ENCODE measurements at regions not wholly inside any gene's neighbourhood (a gene's known extent, or its start where the extent isn't known, plus 50 kb on each side); places are given as distances from the start of the nearest gene placed in this dataset.

GRCh38 chr18:68085251-68085650 lies 568.7 kb upstream of the DSEL start:
- H3K36me3 ChIP-seq (ENCODE audit: control insufficient read depth, insufficient read depth, low read length) = no peaks in the 10 kb centered on the region
- no peak for DNase-seq (ENCODE audit: extremely low read depth, insufficient read length)
- H3K27me3 ChIP-seq (replicated peaks; ENCODE audit: control insufficient read depth, insufficient read depth, low read length) = no peaks in the 10 kb centered on the region
- TF ChIP-seq CTCF (IDR thresholded peaks at IDR 0.05; ENCODE audit: insufficient read depth, low read length, poor library complexity, severe bottlenecking) = no peak
- H3K4me3 ChIP-seq (replicated peaks; ENCODE audit: low read depth, low read length) = no peak overlapping the region

GRCh38 chr18:68083776-68084175 lies 567.3 kb upstream of the DSEL start:
- Histone ChIP-seq H3K27me3 (replicated peaks; ENCODE audit: control insufficient read depth, insufficient read depth, low read length) (no peaks in the 10 kb centered on the region), H3K36me3 (ENCODE audit: control insufficient read depth, insufficient read depth, low read length) (no peaks in the 10 kb centered on the region), H3K4me3 (replicated peaks; ENCODE audit: low read depth, low read length) (no peak overlapping the region)
- no peak for DNase-seq (ENCODE audit: extremely low read depth, insufficient read length)
- no peak for TF ChIP-seq CTCF (IDR thresholded peaks at IDR 0.05; ENCODE audit: insufficient read depth, low read length, poor library complexity, severe bottlenecking)

GRCh38 chr18:68083131-68083530 lies 566.6 kb upstream of the DSEL start:
- no peak for DNase-seq (ENCODE audit: extremely low read depth, insufficient read length)
- no peaks in the 10 kb centered on the region for H3K27me3 ChIP-seq (replicated peaks; ENCODE audit: control insufficient read depth, insufficient read depth, low read length)
- H3K36me3 ChIP-seq (ENCODE audit: control insufficient read depth, insufficient read depth, low read length) = no peaks in the 10 kb centered on the region
- no peak for TF ChIP-seq CTCF (IDR thresholded peaks at IDR 0.05; ENCODE audit: insufficient read depth, low read length, poor library complexity, severe bottlenecking)
- no peak overlapping the region for H3K4me3 ChIP-seq (replicated peaks; ENCODE audit: low read depth, low read length)

GRCh38 chr18:68072744-68073143 lies 556.2 kb upstream of the DSEL start:
- DNase-seq (ENCODE audit: extremely low read depth, insufficient read length) = no peak
- H3K36me3 ChIP-seq (ENCODE audit: control insufficient read depth, insufficient read depth, low read length) = no peaks in the 10 kb centered on the region
- no peaks in the 10 kb centered on the region for H3K27me3 ChIP-seq (replicated peaks; ENCODE audit: control insufficient read depth, insufficient read depth, low read length)
- TF ChIP-seq CTCF (IDR thresholded peaks at IDR 0.05; ENCODE audit: insufficient read depth, low read length, poor library complexity, severe bottlenecking) = no peak
- H3K4me3 ChIP-seq (replicated peaks; ENCODE audit: low read depth, low read length) = no peak overlapping the region

- Histone ChIP-seq H3K27me3 (replicated peaks; ENCODE audit: control insufficient read depth, insufficient read depth, low read length) (no peaks in the 10 kb centered on the region), H3K4me3 (replicated peaks; ENCODE audit: low read depth, low read length) (no peak overlapping the region), H3K36me3 (ENCODE audit: control insufficient read depth, insufficient read depth, low read length) (no peaks in the 10 kb centered on the region)
- DNase-seq (ENCODE audit: extremely low read depth, insufficient read length) = no peak
- TF ChIP-seq CTCF (IDR thresholded peaks at IDR 0.05; ENCODE audit: insufficient read depth, low read length, poor library complexity, severe bottlenecking) = no peak
Measured at GRCh38 chr18:68060871-68061270, 544.4 kb upstream of the DSEL start.

- H3K4me3 ChIP-seq (replicated peaks; ENCODE audit: low read depth, low read length) = no peak overlapping the region
- H3K27me3 ChIP-seq (replicated peaks; ENCODE audit: control insufficient read depth, insufficient read depth, low read length) = no peaks in the 10 kb centered on the region
- no peak for TF ChIP-seq CTCF (IDR thresholded peaks at IDR 0.05; ENCODE audit: insufficient read depth, low read length, poor library complexity, severe bottlenecking)
- no peaks in the 10 kb centered on the region for H3K36me3 ChIP-seq (ENCODE audit: control insufficient read depth, insufficient read depth, low read length)
- no peak for DNase-seq (ENCODE audit: extremely low read depth, insufficient read length)
Measured at GRCh38 chr18:68056936-68057335, 540.4 kb upstream of the DSEL start.

All from GM06990 (cell line).